D341Med (cell line): ENCODE measurements at regions not wholly inside any gene's neighbourhood (a gene's known extent, or its start where the extent isn't known, plus 50 kb on each side); places are given as distances from the start of the nearest gene placed in this dataset.

Experiments used
- DNase-seq: peaks from one replicate; pipeline ENCODE4 v3.0.0; 2012; ENCODE audit warnings: low spot score

- no peak for DNase-seq
These were observed 417.4 kb downstream of the TSN start for GRCh38 chr2:122172812-122173211.

DNA sequence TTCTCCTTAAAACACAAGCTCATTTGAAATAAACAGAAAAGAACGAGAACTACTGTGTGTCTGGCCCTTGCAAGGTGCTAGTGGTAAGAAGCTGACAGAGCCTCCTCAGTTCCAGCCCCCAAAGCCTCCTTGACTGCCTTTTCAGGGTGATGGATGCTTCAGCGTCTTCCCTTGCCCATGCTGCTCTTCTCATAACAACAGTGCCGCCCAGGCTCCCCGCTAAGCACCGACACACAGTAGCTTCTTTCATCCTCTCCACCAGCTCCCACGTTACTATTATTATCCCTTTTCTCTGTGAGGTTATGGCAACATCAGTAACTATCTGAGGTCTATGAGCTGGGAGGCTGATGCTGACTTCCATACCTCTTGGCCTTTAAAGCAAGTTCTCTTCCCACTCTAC, 418.6 kb downstream of the TSN start:
- DNase-seq, result no peak

GRCh38 chr2:122179492-122180165, 424.2 kb downstream of the TSN start:
- peak; percentile 53 for DNase-seq

- DNase-seq, result no peak
These were observed 425.5 kb downstream of the TSN start for GRCh38 chr2:122180972-122181371.

- DNase-seq, result no peak
These were observed 427.3 kb downstream of the TSN start for GRCh38 chr2:122182616-122183355.

DNA sequence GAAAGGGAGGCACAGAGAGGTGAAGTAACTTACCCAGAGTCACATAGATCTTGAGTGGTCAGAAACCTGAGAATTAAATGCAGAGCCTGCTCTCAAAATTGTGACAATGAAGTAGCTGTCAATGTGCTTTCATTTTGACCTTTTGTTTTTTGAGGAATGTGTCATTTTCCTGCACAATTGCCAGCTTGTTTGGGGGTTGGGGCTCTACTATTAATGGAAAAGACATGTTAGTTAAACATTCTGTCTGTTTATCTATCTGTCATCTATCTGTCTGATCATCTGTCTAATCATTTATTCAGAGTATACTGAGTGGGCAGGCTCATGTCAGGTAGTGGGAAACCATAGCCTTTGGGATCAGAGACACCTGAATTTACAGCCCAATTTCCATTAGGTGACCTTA, 428.4 kb downstream of the TSN start:
- DNase-seq, result no peak

DNA sequence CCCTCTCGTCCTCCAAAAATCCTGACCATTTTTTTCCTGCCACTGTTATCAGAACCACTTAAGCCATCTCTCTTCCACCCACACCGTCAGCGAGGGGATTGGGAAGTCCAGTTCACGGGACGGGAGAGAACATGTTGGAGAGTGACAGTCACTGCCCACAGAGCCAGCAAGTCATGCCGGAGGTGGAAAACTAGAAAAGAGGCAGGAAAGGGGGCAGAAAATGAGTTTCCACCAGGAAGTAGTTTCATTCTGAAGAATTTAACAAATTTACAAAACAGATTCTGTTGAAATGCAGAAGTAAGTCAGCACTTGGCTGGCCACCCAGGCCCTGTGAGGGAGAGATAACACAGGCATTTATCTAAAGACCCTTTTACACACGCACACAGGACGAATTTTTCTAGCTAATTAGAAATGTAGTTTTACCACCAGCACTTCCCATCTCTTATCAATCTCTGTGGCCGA, 431.3 kb downstream of the TSN start:
- no peak for DNase-seq

- peak; percentile 78 for DNase-seq
These were observed 435.9 kb downstream of the TSN start for GRCh38 chr2:122191331-122191730.

GRCh38 chr2:122193622-122194021, 438.2 kb downstream of the TSN start:
- no peak for DNase-seq

- no peak for DNase-seq
These were observed 439.1 kb downstream of the TSN start for GRCh38 chr2:122194546-122194945.

GRCh38 chr2:122203523-122203922, 448.1 kb downstream of the TSN start:
- DNase-seq, result no peak

- no peak for DNase-seq
These were observed 450.2 kb downstream of the TSN start for GRCh38 chr2:122205641-122206040.

DNA sequence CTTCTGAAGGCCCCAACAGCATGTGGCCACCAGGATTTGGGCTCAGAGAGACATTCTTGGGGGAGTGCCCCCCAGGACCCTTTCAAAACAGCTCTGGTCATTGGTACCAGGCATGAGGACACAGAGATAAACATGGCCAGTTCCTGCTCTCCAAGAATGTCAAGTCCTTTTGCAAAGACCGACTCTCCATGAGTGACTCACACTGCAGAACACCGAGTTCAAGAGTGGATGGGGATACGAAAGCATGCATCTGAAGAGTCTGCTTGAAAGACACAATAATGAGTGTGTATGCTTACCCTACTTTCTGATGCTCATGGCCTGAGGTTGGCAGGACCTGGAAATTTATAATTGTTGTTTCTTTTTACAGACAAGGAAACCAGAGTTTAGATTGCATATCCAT, 450.6 kb downstream of the TSN start:
- DNase-seq, result no peak

DNA sequence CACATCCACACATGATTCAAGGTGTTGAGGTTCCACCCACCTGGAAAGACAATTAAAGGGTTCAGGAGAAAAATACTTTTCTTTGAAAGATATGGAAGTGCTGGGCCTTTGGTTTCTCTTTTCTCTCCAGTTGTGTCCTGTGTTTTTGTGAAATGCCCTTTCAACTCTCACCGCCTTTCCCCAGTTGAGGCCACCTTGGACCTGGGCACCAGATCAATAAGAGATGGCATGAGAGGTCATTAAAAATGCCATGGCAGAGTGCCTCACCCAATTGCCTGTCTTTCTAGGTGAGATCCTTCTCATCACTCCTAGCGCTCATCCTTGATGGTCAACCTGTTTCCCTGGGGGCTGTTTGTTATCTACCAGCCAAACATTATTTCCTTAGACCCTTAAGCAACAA, 453.9 kb downstream of the TSN start:
- no peak for DNase-seq

- DNase-seq, result no peak
These were observed 454.6 kb downstream of the TSN start for GRCh38 chr2:122210065-122210464.

- no peak for DNase-seq
These were observed 455.7 kb downstream of the TSN start for GRCh38 chr2:122210898-122211856.

GRCh38 chr2:122213312-122213711, 457.9 kb downstream of the TSN start:
- DNase-seq, result no peak

GRCh38 chr2:122216071-122216470, 460.6 kb downstream of the TSN start:
- DNase-seq, result no peak

DNA sequence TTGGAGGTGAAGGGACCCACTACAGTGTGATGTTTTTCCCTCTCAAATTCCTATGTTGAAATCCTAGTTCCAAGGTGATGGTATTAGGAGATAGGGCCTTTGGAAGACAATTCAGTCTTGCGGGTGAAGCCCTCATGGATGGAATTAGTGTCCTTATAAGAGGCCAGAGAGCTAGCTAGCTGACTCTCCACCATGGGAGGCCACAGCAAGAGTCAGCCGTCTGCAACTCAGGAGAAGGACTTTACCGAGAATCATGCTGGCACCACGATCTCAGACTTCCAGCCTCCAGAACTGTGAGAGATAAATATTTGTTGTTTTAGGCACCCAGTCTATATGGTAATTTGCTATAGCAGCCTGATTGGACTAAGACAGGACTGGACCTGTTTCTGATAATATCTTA, 461.4 kb downstream of the TSN start:
- no peak for DNase-seq

DNA sequence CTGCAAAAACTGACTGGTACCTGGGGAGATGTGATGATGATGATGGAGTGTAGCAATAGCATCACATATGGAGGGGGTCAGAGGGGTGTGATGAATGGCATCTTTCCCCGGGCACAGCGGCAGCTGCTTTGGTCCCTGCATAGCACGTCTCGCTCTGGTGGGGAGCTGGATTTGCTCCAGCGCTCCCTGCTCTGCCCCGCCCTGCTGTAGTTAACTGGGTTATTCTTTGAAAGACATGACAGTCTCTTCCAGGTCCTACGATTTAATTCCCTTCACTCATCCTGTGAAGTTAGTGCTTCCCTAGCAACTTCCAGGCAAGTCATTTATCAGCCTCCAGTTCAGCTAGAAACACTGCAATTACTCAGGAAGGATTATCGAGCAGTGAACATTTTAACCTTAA, 463.1 kb downstream of the TSN start:
- DNase-seq, result no peak

DNA sequence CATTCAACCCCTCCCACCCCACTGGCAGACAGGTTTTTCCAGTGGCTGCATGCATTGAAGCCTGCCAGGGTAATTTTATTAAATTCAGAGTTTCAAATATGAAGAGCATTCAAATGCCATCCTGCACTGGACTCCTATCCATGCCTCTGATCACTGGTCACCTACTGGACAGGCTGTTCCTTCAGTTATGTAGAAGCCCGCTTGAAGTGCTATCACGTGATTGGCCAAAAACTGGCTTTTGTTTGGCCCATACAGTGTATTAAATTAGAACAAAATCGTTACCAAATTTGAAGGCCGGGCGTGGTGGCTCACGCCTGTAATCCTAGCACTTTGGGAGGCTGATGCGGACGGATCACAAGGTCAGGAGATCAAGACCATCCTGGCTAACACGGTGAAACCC, 464.1 kb downstream of the TSN start:
- DNase-seq, result no peak

DNA sequence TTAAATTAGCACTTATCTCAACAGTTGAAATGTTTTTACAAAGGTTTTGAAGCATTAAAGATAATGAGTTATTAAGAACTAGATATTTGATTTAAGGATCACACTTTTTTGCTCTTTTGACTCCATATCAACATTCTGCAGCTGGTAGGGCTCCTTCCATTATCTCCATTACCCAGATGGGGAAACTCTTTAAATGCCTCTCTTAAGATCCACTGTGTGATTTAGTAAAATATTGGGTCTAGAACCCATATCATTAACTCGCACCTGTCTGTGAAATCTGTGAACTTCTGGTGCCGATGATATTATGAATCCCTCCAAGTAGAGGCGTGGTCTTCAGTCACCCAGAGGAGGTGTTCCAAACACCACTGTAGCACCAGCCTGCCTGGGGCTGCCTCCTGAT, 466.2 kb downstream of the TSN start:
- no peak for DNase-seq

DNA sequence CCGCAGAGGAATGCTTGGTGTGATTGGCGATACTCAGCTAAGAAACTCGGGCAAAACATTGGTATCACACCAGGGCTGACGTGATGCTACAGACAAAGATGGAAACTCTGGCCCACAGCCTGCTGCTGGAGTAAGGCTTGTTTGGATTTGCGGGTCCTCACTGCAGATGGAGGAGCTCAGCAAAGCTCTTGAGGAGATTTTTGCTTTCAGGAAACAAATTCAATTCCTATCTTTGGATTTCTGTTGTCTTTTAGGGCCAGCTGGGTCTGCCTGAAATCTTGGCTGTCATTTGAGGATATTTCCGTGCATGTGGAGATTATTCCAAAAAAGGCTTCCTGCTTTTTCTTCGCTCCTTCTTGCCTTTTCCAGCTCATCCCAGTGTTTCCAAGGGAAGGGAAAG, 475.8 kb downstream of the TSN start:
- no peak for DNase-seq
